Heart left ventricle (tissue), 13 donors: ENCODE measurements at regions not wholly inside any gene's neighbourhood (a gene's known extent, or its start where the extent isn't known, plus 50 kb on each side); places are given as distances from the start of the nearest gene placed in this dataset.

Experiments
- CTCF ChIP-seq, 12 donors: fragments of 200-600 bp; sonication (generic) in 4 of 12; IDR thresholded peaks; one replicate each; pipeline versions ENCODE4 v1.5.0 to v1.8.0; 2018 to 2022; ENCODE audit warnings: antibody characterized with exemption in 12 of 12, mild to moderate bottlenecking in 5 of 12
- POLR2A ChIP-seq, 2 donors: fragments of 450-650 bp; IDR thresholded peaks; one replicate each; pipeline ENCODE4 v1.6.1; 2017; ENCODE audit warnings: antibody characterized with exemption in 2 of 2, mild to moderate bottlenecking in 2 of 2, moderate library complexity in 2 of 2
- donor health status: ischemic (EF 13 %, LVEDD 7.1; RV severe dilation, severe dysfunction).
- donor health status: DM: no; HTN: yes; CAD: no.
- donor health status: DM: no; HTN: no; CAD: no.
- donor health status: ischemic (EF 25% LVEDD 6.9; RV normal size, moderate dysfunction).
- donor health status: ischemic (EF 25% LVEDD 5.7; RV mildly dilated, moderate dysfunction).
- donor health status: ischemic (EF 35%, LVEDD 5.7; RV mildly dilated, moderate dysfunction).
- donor health status: nonischemic (EF 11% LVEDD 7.7; RV severe dilation, severe dysfunction).
- donor health status: DM: yes; HTN: yes; CAD: no.
- donor health status: PGD.
- donor health status: ischemic (EF 29% LVEDD 5.4; RV normal size, mild dysfunction).
- donor health status: nonischemic (EF 23%, LVEDD 6.1; RV moderate dilation, normal function).

DNA sequence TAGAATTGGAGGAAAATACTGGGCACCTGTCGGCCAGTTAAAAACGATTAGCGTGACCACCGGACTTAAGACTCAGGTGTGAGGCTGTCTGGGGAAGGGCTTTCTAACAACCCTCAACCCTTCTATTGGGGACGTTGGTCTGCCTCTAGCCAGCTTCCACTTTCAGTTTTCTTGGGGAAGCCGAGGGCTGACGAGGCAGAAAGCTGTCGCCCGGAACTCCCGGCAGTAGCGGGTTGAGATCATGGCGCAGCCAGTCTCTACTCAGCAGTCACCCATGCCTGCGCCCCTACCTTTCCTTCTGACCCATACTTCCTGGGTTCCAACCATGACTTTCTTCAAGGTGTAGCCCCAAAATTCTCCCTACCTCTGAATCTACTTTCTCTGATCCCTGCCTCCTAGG lies 1424.1 kb downstream of the SLITRK1 start:
- TF ChIP-seq CTCF (IDR thresholded peaks at IDR 0.05) (no peak), POLR2A (IDR thresholded peaks at IDR 0.05) (no peak)
